LNCAP (cell line): ENCODE measurements at regions not wholly inside any gene's neighbourhood (a gene's known extent, or its start where the extent isn't known, plus 50 kb on each side); places are given as distances from the start of the nearest gene placed in this dataset.

Source experiments
- TF ChIP-seq, protein P1 (sequence below): fragments of 450-650 bp; IDR thresholded peaks from 2 replicates; pipeline ENCODE4 v1.5.1; 2017; ENCODE audit warnings: mild to moderate bottlenecking

- TF ChIP-seq, protein P1, sequence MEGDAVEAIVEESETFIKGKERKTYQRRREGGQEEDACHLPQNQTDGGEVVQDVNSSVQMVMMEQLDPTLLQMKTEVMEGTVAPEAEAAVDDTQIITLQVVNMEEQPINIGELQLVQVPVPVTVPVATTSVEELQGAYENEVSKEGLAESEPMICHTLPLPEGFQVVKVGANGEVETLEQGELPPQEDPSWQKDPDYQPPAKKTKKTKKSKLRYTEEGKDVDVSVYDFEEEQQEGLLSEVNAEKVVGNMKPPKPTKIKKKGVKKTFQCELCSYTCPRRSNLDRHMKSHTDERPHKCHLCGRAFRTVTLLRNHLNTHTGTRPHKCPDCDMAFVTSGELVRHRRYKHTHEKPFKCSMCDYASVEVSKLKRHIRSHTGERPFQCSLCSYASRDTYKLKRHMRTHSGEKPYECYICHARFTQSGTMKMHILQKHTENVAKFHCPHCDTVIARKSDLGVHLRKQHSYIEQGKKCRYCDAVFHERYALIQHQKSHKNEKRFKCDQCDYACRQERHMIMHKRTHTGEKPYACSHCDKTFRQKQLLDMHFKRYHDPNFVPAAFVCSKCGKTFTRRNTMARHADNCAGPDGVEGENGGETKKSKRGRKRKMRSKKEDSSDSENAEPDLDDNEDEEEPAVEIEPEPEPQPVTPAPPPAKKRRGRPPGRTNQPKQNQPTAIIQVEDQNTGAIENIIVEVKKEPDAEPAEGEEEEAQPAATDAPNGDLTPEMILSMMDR: no peak
These were observed 659.0 kb downstream of the LTN1 start for GRCh38 chr21:28333578-28334075.

DNA sequence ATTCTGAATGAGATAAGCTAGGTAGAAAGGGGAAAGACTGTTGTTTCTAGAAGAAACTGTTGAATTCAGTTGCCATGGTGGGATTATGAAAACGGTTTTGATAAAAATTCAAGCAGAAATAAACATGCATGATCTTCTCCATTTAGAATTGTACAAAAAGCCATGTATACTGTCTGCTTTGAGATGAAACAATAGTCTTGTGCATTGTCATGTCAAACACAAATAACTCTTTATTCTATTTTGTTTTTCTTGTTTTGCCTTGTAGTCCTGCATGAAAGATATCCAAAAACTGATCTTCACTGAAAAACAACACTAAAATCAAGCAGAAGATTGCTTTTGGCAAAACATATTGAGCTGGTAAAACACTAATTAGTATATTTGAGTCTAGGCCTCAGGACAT lies 659.9 kb downstream of the LTN1 start:
- TF ChIP-seq, protein P1: no peak

DNA sequence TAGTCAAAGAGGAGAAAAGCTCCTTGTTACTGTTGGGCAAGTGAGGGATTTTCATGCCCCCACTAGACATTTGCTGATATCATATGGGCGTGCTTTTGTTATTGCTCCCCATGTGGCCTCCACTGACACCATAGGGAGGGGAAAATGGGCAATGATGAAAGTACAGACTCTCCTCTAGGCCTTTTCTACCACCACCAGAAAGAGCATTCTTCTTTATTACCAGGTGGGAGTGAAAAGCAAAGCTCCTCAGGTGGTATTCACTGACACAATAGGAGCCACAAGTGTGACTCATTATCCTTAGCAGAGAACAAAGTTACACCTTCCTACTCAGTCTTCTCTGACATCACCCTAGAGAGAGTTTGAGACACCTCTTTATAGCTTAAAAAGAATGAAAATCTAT lies 667.1 kb downstream of the LTN1 start:
- TF ChIP-seq, protein P1: no peak

- TF ChIP-seq, protein P1: no peak
These were observed 668.0 kb downstream of the LTN1 start for GRCh38 chr21:28324690-28325089.

DNA sequence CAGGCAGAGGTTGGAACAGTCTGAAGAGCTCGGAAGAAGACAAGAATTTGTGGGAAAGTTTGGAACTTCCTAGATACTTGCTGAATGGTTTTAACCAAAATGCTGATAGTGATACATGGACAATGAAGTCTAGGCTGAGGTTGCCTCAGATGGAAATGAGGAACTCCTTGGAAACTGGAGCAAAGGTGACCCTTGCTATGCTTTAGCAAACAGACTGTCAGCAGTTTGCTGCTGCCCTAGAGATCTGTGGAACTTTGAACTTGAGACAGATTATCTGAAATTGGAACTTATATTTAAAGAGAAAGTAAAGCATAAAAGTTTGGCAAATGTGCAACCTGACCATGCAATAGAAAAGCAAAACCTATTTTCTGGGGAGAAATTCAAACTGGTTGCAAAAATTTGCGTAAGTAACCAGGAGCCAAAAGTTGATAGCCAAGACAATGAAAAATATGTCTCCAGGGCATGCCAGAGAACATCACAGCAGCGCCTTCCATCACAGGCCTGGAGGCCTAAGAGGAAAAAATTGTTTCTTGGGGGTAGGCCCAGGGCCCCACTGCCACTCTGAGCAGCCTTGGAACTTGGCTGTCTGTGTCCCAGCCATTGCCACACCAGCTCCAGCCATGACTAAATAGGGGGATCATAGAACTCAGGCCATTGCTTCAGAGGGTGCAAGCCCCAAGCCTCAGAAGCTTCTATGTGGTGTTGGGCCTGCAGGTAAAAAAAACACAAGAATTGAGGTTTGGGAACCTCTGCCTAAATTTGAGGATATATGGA lies 675.3 kb downstream of the LTN1 start:
- TF ChIP-seq, protein P1: no peak

DNA sequence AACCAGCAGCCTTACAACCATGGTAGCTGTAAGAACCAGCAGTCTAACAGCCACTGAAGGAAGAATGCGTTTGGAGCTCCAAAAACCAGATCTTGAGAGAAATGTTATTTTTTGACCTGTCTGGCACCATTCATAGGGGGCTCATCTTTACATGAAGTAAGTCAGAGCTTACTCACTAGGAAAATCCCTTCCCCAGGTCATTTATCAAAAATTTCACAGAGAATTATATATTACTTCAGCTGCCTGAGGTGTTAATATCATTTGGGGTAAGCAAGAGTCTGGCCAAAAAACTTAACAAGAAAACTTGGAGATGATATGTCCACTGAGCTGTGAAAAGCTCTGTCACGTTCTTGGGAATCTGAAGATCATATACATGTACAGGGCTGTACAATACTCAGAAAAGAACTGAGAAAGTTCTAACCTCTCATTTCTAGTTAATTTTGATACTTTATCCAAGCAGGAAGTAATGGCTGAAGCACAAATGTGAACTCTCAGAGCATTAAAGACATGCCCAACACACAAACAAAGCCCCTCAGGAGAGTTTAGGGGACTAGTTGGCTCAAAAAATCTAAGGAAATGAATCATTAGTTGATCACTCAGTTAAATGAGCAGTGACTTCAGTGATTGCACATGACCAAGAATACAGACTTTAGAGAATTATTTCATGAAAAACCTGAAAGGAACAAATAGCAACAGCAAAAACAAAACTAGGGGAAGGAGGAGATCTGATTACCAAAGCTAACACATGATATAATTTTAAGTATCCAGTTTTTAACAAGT lies 681.1 kb downstream of the LTN1 start:
- TF ChIP-seq, protein P1: no peak

DNA sequence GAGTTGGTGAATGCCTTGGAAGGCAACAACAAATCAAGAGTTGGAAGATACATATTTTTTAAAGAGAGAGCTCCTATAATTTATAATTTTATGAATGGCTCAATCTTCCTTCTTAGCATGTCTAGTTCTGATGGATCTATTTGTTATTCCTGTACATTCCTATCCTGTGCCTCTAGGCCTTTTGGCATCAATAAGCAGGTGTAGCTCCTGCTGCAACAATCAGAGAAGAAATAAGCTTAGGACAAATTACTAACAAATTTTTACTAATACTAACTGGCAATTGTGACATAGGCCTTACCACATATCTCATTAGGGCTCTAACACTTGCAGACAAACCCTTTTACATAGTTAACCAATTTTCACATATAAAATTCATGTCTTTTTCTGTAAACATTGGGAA lies 682.0 kb downstream of the LTN1 start:
- TF ChIP-seq, protein P1: no peak
